ENCODE measurements at regions not wholly inside any gene's neighbourhood (a gene's known extent, or its start where the extent isn't known, plus 50 kb on each side); places are given as distances from the start of the nearest gene placed in this dataset.
"Not testable (repeated sequence)": the region's sequence is repeated elsewhere in the genome, so short reads cannot be mapped to it uniquely, and the experiment has no call there.

DNA sequence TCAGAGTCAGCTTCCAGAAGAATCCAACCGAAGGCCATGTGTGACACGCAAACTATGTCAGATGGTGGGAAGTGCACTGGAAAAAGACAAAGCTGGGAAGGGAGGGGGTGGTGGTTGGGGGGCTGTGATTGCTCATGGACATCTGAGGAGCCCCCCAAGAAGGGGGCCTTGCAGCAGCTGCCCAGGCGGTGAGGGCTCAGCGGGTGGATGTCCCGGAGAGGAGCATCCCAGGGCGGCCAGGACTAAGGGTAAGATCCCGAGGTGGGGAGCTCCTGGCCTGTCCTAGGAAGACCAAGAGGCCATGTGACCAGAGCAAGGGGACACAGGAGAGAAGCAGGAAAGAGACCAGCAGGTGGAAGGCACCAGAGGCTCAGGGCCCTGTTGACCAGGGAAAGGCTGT lies 299.5 kb downstream of the PREX1 start:
- DNase-seq, result no peak

DNA sequence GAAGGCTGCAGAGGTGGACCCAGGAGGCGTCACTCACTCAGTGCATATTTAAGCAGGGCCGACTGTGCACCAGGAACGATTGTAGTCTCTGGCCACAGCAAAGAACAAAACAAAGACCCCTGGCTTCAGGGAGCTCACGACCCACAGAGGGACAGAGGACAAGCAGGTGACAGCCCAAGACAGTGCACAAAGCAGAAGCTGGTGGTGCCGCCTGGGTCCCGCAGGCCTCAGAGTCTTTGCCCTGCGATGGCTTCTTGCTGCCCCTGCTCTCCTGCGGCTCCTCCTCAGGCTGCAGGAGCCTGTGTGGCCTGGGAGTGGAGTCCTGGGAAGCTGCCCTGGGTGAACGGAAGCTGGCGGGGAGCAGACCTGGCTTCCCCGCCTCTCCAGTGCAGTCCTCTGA lies 300.0 kb downstream of the PREX1 start:
- DNase-seq, result no peak

DNA sequence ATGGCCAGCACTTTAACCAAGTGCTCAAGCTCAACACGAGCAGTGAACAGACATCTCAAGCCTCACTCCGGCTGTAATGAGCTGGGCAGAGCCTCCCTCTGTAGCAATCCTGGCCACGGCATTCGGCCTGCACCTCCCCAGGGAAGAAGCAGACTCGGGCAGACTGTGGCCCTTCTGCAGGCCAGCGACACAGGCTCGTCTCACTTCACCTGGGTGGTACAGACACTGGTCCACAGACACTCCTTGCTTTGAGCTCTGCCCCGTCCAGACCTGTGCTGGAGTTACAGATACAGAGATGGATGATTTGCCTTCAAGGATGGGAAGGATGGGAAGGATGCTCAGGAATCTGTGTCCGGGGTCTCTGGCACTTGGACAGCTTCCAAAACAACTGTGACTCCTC lies 300.9 kb downstream of the PREX1 start:
- DNase-seq, result no peak

DNA sequence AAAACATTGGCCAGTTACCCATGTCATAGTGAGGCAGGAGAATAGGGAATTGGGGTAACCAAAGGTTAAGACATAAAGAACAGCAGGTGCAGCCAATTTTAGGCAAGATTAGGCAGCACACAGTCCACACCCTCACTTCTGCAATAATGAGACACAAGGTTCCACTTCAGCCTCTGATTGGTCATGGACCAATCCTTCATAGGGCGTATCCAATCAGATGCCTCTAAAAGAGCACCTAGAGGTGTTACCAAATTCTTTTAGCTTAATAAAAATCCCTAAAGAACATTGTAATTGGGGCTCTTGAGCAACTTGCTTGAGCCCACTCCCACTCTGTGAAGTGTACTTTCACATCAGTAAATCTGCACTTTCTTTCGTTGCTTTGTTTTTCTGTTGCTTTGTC lies 302.4 kb downstream of the PREX1 start:
- no peak for DNase-seq

DNA sequence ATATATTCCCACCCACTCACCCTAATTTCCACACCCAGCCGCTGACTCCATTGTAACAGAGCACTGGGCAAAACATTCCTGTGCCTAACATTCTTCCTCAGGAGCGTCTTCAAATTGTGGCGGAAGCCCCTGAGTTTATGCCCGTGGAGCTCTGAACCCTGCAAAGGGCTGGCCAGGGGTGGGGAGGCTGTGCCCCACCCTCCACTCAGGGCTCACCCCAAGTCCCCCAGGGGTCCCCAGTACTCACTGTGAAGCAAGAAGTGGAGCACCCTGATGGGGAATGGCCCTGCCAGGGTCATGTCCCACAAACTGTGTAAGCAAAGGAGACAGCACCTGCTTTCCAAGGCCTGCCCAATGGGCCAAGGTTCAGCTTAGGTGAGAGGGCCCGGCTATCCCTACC lies 303.2 kb downstream of the PREX1 start:
- no peak for DNase-seq

DNA sequence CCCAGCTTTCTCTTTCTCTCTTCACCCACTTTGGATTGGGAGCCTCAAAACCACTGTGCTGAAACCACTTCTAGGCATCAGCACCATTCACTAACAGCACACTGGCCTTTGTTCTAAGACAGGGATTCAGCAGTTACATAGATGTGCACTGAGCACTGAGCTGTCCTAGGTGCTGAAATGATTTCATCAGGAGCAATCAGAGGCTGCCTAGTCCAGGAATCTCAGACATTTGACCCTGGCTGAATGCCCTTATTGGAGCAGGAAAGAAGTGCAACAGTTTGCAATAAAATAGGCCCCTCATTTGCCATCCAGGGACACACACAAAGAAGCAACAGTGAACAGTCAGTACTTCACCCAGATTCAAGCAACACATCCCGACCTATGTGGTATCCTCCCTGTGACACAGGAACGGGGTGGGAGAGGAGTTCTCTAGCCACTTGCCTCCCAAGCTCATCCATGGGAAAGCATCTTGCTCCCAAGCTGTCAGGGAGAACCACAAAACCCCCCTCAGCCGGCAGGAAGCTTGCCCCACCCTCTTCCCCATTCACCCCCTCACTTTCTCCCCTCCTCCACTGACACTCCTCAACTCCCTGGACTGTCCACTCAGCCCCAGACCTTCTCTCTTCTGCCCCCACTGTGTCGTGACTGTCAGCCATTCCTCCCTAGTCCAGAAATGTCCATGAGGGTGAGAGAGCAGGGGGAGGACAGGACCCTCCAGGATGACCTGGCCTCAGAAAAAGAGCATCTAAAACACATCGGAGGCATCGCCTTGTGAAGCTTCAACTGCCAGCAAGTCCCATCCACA lies 304.4 kb downstream of the PREX1 start:
- DNase-seq, result no peak

DNA sequence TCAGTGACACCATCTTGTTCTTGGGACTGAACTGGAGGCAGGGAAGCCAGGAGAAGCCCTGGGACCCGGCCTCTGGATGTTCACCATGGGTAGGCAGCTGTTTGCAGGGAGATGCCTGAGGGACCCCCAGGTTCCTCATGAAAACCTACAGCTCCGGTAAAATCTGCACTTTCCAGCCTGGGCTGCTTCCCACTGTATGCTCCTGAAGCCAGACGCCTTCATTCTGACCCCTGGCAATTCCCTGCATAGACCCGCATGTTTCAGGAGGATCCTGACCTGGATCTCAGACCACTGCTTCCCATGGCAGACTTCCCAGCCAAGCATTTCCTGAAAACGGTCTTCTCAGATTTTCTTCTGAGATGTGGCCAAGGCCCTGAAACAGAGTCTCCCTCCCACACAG lies 306.7 kb downstream of the PREX1 start:
- DNase-seq, result no peak

DNA sequence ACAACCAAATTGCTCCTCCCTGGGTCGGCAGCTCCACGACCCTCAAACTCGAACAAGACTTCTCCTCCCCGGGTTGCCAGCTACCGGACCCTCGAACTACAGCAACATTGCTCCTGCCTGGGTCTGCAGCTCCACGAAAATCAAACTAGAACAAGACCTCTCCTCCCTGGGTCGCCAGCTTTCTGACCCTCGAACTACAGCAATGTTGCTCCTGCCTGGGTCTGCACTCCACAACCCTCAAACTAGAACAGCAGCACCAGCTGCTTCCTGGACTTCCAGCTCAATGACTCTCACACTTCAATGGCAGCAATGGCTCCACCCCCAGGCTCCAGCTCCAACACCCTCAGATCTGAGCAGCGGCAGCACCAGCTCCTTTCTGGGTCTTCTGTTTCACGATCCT lies 311.6 kb downstream of the PREX1 start:
- DNase-seq, result not testable (repeated sequence)

DNA sequence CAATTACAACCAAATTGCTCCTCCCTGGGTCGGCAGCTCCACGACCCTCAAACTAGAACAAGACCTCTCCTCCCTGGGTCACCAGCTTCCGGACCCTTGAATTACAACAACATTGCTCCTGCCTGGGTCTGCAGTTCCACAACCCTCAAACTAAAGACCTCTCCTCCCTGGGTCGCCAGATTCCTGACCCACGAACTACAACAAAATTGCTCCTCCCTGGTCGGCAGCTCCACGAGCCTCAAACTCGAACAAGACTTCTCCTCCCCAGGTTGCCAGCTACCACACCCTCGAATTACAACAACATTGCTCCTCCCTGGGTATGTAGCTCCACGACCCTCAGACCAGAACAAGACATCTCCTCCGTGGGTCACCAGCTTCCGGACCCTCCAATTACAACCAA lies 313.2 kb downstream of the PREX1 start:
- not testable (repeated sequence) for DNase-seq

DNA sequence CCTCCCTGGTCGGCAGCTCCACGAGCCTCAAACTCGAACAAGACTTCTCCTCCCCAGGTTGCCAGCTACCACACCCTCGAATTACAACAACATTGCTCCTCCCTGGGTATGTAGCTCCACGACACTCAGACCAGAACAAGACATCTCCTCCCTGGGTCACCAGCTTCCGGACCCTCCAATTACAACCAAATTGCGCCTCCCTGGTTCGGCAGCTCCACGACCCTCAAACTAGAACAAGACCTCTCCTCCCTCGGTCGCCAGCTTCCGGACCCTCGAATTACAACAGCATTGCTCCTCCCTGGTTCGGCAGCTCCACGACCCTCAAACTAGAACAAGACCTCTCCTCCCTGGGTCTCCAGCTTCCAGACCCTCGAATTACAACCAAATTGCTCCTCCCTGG lies 315.3 kb downstream of the PREX1 start:
- DNase-seq, result not testable (repeated sequence)

DNA sequence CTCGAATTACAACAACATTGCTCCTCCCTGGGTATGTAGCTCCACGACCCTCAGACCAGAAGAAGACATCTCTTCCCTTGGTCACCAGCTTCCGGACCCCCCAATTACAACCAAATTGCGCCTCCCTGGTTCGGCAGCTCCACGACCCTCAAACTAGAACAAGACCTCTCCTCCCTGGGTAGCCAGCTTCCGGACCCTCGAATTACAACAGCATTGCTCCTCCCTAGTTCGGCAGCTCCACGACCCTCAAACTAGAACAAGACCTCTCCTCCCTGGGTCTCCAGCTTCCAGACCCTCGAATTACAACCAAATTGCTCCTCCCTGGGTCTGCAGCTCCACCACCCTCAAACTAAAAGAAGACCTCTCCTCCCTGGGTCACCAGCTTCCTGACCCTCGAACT lies 322.7 kb downstream of the PREX1 start:
- DNase-seq, result not testable (repeated sequence)

DNA sequence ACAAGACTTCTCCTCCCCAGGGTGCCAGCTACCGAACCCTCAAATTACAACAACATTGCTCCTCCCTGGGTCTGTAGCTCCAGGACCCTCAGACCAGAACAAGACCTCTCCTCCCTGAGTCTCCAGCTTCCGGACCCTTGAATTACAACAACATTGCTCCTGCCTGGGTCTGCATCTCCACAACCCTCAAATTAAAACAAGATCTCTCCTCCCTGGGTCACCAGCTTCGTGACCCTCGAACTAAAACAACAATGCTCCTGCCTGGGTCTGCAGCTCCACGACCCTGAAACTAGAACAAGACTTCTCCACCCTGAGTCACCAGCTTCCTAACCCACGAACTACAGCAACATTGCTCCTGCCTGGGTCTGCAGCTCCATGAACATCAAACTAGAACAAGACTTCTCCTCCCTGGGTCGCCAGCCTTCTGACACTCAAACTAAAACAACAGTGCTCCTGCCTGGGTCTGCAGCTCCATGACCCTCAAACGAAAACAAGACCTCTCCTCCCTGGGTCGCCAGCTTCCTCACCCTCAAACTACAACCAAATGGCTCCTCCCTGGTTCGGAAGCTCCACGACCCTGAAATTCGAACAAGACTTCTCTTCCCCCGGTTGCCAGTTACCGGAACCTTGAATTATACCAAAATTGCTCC lies 324.5 kb downstream of the PREX1 start:
- DNase-seq, result no peak

DNA sequence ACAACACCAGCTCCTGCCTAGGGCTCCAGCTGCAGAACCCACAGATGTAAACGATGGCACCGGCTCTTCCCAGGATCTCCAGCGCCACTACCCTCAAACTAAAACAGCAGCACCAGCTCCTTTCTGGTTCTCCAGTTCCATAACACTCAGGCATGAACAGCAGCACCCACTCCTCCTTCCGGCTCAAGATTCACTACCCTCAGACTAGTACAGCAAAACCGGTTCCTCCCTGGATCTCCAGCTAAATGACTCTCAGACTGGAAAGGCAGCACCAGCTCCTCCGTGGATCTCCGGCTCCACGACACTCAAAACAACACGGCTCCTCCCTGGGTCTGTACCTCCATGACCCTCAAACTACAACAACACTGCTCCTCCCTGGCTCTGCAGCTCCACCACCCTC lies 325.0 kb downstream of the PREX1 start:
- no peak for DNase-seq

DNA sequence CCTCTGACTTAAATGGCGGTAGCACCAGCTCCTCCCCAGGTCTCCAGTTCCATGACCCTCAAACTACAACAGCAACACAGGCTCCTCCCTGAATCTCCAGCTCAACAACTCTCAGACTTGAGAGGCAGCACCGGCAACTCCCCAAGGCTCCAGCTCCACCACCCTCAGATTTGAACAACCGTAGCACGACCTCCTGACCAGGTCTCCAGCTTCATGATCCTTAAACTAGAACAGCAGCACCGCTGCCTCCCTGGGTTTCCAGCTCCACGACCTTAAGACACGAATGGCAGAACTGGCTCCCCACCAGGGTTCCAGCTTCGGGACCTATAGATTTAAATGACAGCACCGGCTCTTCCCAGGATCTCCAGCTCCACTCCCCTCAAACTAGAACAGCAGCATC lies 325.8 kb downstream of the PREX1 start:
- DNase-seq, result no peak

DNA sequence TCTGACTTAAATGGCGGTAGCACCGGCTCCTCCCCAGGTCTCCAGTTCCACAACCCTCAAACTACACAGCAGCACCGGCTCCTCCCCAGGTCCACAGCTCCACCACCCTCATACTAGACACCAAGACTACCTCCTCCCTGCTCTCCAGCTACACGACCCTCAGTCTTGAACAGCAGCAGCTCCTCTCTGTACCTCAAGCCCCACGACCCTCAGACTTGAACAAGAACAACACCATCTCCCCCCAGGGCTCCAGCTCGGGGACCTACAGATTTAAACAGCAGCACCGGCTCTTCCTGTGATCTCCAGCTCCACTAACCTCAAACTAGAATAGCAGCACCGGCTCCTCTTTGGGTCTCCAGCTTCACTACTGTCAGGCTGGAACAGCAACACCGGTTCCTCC lies 326.9 kb downstream of the PREX1 start:
- not testable (repeated sequence) for DNase-seq

DNA sequence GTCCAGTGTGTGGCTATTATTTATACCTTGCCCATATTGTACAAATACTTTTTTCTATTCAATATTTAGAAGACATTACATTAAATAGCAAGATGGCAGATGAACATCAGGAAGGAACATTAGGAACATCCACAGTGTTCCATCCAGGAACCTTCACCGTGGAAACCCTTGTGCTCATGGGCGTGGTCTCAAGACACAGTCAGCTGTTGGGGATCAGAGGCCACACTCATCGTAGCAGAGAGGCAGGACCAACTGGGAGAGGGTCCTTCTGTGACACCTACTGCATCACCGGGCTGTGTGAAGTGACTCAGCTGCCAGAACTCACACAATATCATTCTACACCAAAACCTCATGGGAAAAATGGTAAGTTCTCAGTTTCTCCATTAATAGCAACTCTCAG lies 328.9 kb downstream of the PREX1 start:
- DNase-seq, result not testable (repeated sequence)

DNA sequence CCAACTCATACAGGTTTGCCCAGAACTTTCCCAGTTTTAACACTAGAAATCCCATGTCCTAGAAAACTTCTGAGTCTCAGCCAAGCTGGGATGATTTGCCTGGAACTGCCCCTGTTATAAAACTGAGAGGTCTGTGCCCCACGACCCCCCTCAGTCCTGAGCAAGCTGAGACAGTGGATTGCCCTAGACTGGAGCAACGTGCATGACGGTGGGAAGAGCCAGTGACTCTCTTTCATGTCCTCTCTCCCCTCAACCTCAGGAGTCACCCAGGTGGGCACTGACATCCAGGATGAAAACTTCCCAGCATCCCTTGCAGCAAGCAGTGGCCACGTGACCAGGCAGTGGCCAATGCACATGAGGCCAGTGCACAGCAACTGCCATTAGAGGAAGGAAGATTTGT lies 329.7 kb downstream of the PREX1 start:
- not testable (repeated sequence) for DNase-seq

DNA sequence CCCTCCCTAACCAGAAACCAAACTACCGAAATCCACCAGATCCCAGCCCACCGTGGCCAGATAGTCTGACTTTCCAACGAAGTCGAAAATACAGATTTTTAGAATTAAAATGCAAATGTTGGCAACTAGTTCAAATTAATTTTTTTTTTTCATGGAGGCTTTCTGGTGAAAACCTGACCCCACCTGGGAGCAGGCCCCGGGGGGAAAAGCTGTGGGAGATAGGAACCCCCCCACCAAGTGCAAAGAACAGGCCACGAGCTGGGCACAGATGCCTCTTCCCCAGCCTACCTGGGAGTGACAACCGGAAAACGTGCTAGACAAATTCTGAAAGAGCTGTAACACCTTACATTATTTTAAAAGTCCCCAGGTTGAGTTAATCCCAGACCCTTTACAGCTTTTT lies 333.8 kb downstream of the PREX1 start:
- DNase-seq, result no peak

DNA sequence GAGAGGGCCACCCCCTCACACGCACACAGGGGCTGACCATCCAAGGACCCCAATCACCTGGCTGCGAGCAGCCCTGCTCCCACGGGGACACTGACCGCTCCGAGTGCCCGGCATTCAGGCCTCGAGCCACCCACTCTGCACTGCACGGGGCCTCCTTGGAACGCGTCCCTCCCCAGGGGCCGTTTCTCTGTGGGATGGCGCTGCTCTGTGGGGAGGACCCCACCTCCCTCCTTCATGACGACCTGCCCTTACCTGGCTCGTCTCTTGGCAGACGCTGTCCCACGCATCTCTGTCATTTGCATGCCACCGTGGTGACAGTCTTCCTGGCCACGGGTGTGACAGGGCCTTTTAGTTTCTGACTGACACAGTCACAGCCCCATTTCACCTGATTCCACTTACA lies 334.5 kb downstream of the PREX1 start:
- not testable (repeated sequence) for DNase-seq

DNA sequence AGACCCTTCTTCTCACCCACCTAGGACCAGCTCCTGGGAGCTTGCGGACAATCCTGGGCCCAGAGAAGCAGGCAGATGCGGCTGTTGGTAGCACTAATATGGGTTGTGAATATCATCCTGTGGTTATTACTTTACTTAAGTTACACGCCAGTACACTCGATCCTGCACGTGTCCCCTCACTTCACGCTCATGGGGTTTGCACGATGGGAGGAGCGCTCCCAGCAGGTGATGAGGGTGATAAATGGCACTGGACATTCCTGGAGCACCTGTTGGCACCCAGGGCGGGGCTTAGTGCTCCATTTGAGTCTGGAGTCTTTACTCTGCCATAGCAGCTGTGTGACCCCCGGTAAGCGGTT lies 335.1 kb downstream of the PREX1 start:
- no peak for DNase-seq

DNA sequence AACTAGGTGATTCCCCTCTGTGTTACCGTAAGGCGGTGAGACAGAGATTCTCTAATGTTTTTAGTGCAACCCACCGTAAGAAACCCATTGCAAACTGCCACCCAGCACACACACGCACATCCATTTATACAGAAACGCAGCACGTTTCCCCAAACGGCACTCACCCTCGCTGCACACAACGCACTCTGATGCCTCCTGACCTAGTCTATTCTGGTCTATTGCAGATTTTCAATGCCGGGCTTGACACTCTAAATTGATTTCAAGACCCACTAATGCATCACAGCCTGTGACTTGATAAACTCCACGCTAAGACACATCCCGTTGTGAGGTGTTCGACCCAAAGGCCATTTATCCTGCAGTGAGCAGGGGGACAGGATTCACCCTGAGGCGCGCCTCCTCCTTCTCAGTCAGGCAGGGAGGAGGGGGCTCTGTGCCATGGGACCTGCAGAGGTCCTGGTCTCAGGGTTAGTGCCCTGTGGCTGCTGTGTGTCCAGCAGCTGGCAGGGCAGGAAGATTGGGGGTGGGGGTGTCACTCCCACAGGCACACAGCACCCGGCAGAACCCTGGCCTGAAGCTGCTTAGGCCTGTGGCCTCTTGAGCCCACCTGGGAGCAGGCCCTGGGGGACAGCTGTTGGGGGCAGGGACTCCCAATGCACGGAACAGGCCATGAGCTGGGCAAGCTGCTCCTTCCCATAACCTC lies 335.6 kb downstream of the PREX1 start:
- no peak for DNase-seq

DNA sequence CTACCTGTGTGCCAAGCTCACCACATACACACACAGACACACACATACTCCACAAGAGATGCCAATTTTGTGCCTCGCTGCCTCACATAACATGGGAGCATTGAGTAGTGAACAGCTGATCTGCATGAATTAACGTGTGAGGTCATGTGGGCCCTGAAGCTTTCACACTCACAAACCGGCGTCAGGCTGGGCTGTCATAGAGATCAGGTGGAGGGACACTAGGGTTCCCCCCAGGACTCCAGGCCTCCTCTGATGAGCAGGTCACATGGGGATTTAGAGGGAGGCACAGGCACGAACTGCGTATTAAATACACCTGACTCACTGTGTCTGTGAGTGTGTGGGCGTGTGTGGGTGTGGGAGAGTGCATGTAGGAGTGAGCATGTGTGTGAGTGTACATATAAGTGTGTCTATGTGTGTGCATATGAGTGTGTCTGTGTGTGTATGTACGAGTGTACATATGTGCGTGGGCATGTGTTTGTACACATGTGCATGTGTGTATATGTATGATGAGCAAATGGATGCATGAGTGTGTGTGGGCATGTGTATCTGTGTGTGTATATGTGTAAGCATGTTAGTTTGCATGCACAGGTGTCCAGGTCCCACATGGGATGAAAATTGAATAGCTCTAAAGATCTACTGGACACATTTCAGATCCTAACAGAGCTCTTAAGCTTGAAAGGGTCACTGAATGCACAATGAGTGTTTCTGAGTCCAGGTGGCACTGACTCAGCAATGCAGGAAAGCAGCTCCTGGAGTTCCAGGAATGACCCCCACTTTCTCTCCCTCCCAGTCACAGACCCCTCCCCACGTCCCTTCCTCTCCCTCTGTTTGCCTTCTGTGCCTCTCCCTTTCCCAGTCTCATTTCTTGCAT lies 336.6 kb downstream of the PREX1 start:
- no peak for DNase-seq

DNA sequence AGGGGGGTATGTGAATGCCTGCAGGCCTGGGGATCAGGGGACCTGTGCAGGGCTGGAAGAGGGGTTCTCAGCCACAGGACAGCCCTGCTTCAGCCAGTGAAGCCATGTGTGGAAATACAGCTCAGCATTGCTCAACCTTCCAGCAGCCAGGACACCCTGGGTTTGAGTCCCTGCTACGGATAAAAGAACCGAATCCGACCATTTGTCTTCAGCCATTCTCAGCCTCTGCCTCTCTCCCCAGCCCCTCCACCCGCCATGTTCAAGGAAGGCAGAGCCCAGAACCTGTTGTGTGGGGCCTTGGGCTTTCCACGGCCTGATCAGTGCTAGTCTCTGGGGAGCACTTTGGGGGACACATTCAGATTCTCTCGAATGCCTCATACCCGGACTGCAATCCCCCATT lies 337.5 kb downstream of the PREX1 start:
- not testable (repeated sequence) for DNase-seq
